GM23338 (cell line): ENCODE measurements at regions not wholly inside any gene's neighbourhood (a gene's known extent, or its start where the extent isn't known, plus 50 kb on each side); places are given as distances from the start of the nearest gene placed in this dataset.
"Not testable (repeated sequence)": the region's sequence is repeated elsewhere in the genome, so short reads cannot be mapped to it uniquely, and the experiment has no call there.

Experiments
- ATAC-seq: fragments of 200-7000 bp; cut with Tn5 transposase; 3 replicates; pipeline ENCODE4 v1.9.1; 2020
- DNase-seq: peaks from one replicate; pipeline ENCODE4 v3.0.0-alpha.2; 2015; ENCODE audit warnings: low spot score
- H2AFZ ChIP-seq: fragments of 200-600 bp; sonication (generic); 2 replicates; pipeline ENCODE4 v1.8.0; 2016; ENCODE audit warnings: antibody characterized with exemption, mild to moderate bottlenecking, moderate library complexity
- H3F3A ChIP-seq: fragments of 200-600 bp; sonication (generic); replicated peaks from 2 replicates; pipeline ENCODE4 v1.8.0; 2017; ENCODE audit warnings: antibody characterized with exemption, mixed run types, low read depth
- H3K27ac ChIP-seq: fragments of 200-600 bp; sonication (generic); 2 replicates; pipeline ENCODE4 v1.6.1; 2016; ENCODE audit warnings: low read depth
- H3K27me3 ChIP-seq: fragments of 200-600 bp; sonication (generic); 2 replicates; pipeline ENCODE4 v1.8.0; 2016; ENCODE audit warnings: mild to moderate bottlenecking, mixed run types, moderate library complexity; ENCODE audit not compliant: insufficient read depth
- H3K36me3 ChIP-seq: fragments of 200-600 bp; sonication (generic); 2 replicates; pipeline ENCODE4 v1.8.0; 2016; ENCODE audit warnings: mild to moderate bottlenecking; ENCODE audit not compliant: insufficient read depth
- H3K4me1 ChIP-seq: fragments of 200-600 bp; sonication (generic); 2 replicates; pipeline ENCODE4 v1.8.0; 2016; ENCODE audit warnings: mild to moderate bottlenecking, moderate library complexity; ENCODE audit not compliant: insufficient read depth
- H3K4me2 ChIP-seq: fragments of 200-600 bp; sonication (generic); 2 replicates; pipeline ENCODE4 v1.7.1; 2017; ENCODE audit warnings: mixed run types
- H3K4me3 ChIP-seq: fragments of 200-600 bp; sonication (generic); 2 replicates; pipeline ENCODE4 v1.6.1; 2016; ENCODE audit warnings: mixed run types
- H3K79me2 ChIP-seq: fragments of 200-600 bp; sonication (generic); replicated peaks from 2 replicates; pipeline ENCODE4 v1.8.0; 2017; ENCODE audit warnings: mild to moderate bottlenecking; ENCODE audit not compliant: insufficient read depth
- H3K9me2 ChIP-seq: fragments of 200-600 bp; sonication (generic); 2 replicates; pipeline ENCODE4 v1.8.0; 2017; ENCODE audit not compliant: insufficient read depth
- H4K20me1 ChIP-seq: fragments of 200-600 bp; sonication (generic); replicated peaks from 2 replicates; pipeline ENCODE4 v1.8.0; 2017; ENCODE audit warnings: mild to moderate bottlenecking; ENCODE audit not compliant: insufficient read depth
- H3K27ac Mint-ChIP-seq: 2 replicates; pipeline ENCODE4 v1.8.0; 2020; ENCODE audit warnings: inconsistent platforms, mild to moderate bottlenecking, moderate library complexity, mixed read lengths
- H3K27me3 Mint-ChIP-seq: 3 replicates; pipeline ENCODE4 v1.8.0; 2022; ENCODE audit warnings: low read depth, mild to moderate bottlenecking, moderate library complexity, mixed read lengths, inconsistent platforms; ENCODE audit not compliant: insufficient read depth, poor library complexity
- H3K36me3 Mint-ChIP-seq: 3 replicates; pipeline ENCODE4 v1.8.0; 2021; ENCODE audit warnings: low read depth, mild to moderate bottlenecking, inconsistent platforms, moderate library complexity, mixed read lengths
- H3K4me1 Mint-ChIP-seq: 3 replicates; pipeline ENCODE4 v1.8.0; 2020; ENCODE audit warnings: mild to moderate bottlenecking, inconsistent platforms, mixed read lengths
- H3K4me3 Mint-ChIP-seq: 3 replicates; pipeline ENCODE4 v1.8.0; 2021; ENCODE audit warnings: moderate library complexity, mild to moderate bottlenecking, inconsistent platforms, mixed read lengths
- H3K9me3 Mint-ChIP-seq: 3 replicates; pipeline ENCODE4 v1.8.0; 2020; ENCODE audit warnings: moderate library complexity, mild to moderate bottlenecking, inconsistent platforms, mixed read lengths
- CREB1 ChIP-seq: fragments of 250-450 bp; sonication (Bioruptor Pico); IDR thresholded peaks from 2 replicates; pipeline ENCODE4 v1.5.0; 2020; ENCODE audit warnings: low read depth, mild to moderate bottlenecking, moderate library complexity
- ETS1 ChIP-seq: IDR thresholded peaks from 2 replicates; pipeline ENCODE4 v1.6.1; 2016; ENCODE audit warnings: antibody characterized with exemption
- EZH2 ChIP-seq: fragments of 200-600 bp; sonication (generic); IDR thresholded peaks from one replicate; pipeline ENCODE4 v1.8.0; 2017; ENCODE audit warnings: antibody characterized with exemption, mild to moderate bottlenecking, low read depth; ENCODE audit not compliant: unreplicated experiment
- EZH2phosphoT487 ChIP-seq: fragments of 200-600 bp; sonication (generic); IDR thresholded peaks from one replicate; pipeline ENCODE4 v1.8.1; 2018; ENCODE audit warnings: antibody characterized with exemption; ENCODE audit not compliant: unreplicated experiment
- JUNB ChIP-seq: IDR thresholded peaks from one replicate; pipeline ENCODE4 v1.6.1; 2016; ENCODE audit warnings: antibody characterized with exemption; ENCODE audit not compliant: unreplicated experiment
- NANOG ChIP-seq: IDR thresholded peaks from 2 replicates; pipeline ENCODE4 v1.6.1; 2016; ENCODE audit warnings: antibody characterized with exemption, borderline replicate concordance
- ZNF114 ChIP-seq: fragments of 250-450 bp; sonication (Bioruptor Pico); IDR thresholded peaks from 2 replicates; pipeline ENCODE4 v1.5.0; 2020; ENCODE audit warnings: mild to moderate bottlenecking, moderate library complexity
- ZNF331 ChIP-seq: fragments of 250-450 bp; sonication (Bioruptor Pico); IDR thresholded peaks from 2 replicates; pipeline ENCODE4 v1.5.0; 2020; ENCODE audit warnings: low read depth, mild to moderate bottlenecking, moderate library complexity
- ZNF462 ChIP-seq: fragments of 250-450 bp; sonication (Bioruptor Pico); IDR thresholded peaks from 2 replicates; pipeline ENCODE4 v1.5.0; 2020; ENCODE audit warnings: mild to moderate bottlenecking, moderate library complexity
- TF ChIP-seq, protein P1 (sequence below), 2 experiments: fragments of 200-600 bp in 1 of 2; sonication (generic) in 1 of 2; conservative IDR thresholded peaks; 2 replicates each; pipeline versions ENCODE4 v1.5.1 to v1.6.1; 2016 to 2017; ENCODE audit warnings: antibody characterized with exemption in 2 of 2, low read depth in 2 of 2, mild to moderate bottlenecking in 2 of 2, moderate library complexity in 1 of 2

DNA sequence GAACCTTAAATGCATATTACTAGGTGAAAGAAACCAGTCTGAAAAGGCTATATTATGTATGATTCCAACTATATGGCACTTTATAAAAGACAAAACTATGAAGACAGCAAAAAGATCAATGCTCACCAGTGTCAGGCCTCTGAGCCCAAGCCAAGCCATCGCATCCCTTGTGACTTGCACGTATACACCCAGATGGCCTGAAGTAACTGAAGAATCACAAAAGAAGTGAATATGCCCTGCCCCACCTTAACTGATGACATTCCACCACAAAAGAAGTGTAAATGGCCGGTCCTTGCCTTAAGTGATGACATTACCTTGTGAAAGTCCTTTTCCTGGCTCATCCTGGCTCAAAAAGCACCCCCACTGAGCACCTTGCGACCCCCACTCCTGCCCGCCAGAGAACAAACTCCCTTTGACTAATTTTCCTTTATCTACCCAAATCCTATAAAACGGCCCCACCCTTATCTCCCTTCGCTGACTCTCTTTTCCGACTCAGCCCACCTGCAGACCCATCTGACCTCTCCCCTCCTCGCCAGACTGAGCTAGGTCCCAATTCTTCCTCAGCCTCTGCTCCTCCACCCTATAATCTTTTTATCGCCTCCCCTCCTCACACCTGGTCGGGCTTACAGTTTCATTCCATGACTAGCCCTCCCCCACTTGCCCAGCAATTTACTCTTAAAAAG, 1239.5 kb downstream of the OLFM4 start:
- not testable (repeated sequence) for H3K36me3 ChIP-seq, H3K9me2 ChIP-seq, H3K27me3 Mint-ChIP-seq, H3K27me3 ChIP-seq, H4K20me1 ChIP-seq, H2AFZ ChIP-seq, H3K9me3 Mint-ChIP-seq, H3F3A ChIP-seq
- peak; percentile 70; the same call in 1 of the 2 replicates for TF ChIP-seq NANOG
- 0 out of 2 replicates have a peak, but pooled peaks have one; percentile 18 for TF ChIP-seq ZNF462 (CRISPR knock-in tag)
- Mint-ChIP-seq H3K4me1 (peaks cover 52% of the 10 kb centered on the region), H3K27ac (peak overlapping the region; percentile 89), H3K36me3 (peaks cover 21% of the 10 kb centered on the region; the same call in 2 of the 3 replicates), H3K4me3 (peak overlapping the region; percentile 20; the same call in 1 of the 3 replicates)
- peak; percentile 81 for ATAC-seq
- peak overlapping the region; percentile 68 for H3K4me2 ChIP-seq
- DNase-seq, result peak; percentile 60
- peaks cover 33% of the 10 kb centered on the region for H3K4me1 ChIP-seq
- H3K27ac ChIP-seq, result peak overlapping the region; percentile 99
- H3K4me3 ChIP-seq, result peak overlapping the region; percentile 46
- peaks cover 45% of the 10 kb centered on the region for H3K79me2 ChIP-seq

GRCh38 chr13:54287062-54287764, 1258.6 kb downstream of the OLFM4 start:
- peaks cover 16% of the 10 kb centered on the region; the same call in 2 of the 3 replicates for H3K9me3 Mint-ChIP-seq
- no peaks in the 10 kb centered on the region for H3K4me1 Mint-ChIP-seq
- Histone ChIP-seq H3K27me3 (no peaks in the 10 kb centered on the region), H3K79me2 (peaks cover 45% of the 10 kb centered on the region), H3K4me1 (peaks cover 7% of the 10 kb centered on the region; the same call in 1 of the 2 replicates), H3K27ac (no peak overlapping the region), H3K4me2 (no peak overlapping the region), H3K4me3 (no peak overlapping the region), H3K9me2 (peaks cover 4% of the 10 kb centered on the region), H2AFZ (no peak overlapping the region), H4K20me1 (no peaks in the 10 kb centered on the region), H3K36me3 (peaks cover 9% of the 10 kb centered on the region; the same call in 1 of the 2 replicates), H3F3A (no peaks in the 10 kb centered on the region)
- peak; percentile 84 for ATAC-seq
- H3K27ac Mint-ChIP-seq, result peak overlapping the region; percentile 52; the same call in 1 of the 2 replicates
- no peaks in the 10 kb centered on the region for H3K27me3 Mint-ChIP-seq
- H3K4me3 Mint-ChIP-seq, result no peak overlapping the region
- no peak for DNase-seq
- TF ChIP-seq EZH2phosphoT487 (no peak), CREB1 (no peak), JUNB (no peak), EZH2 (no peak), ZNF331 (CRISPR knock-in tag) (no peak), ETS1 (no peak), ZNF114 (CRISPR knock-in tag) (no peak), NANOG (no peak)
- TF ChIP-seq, protein P1, sequence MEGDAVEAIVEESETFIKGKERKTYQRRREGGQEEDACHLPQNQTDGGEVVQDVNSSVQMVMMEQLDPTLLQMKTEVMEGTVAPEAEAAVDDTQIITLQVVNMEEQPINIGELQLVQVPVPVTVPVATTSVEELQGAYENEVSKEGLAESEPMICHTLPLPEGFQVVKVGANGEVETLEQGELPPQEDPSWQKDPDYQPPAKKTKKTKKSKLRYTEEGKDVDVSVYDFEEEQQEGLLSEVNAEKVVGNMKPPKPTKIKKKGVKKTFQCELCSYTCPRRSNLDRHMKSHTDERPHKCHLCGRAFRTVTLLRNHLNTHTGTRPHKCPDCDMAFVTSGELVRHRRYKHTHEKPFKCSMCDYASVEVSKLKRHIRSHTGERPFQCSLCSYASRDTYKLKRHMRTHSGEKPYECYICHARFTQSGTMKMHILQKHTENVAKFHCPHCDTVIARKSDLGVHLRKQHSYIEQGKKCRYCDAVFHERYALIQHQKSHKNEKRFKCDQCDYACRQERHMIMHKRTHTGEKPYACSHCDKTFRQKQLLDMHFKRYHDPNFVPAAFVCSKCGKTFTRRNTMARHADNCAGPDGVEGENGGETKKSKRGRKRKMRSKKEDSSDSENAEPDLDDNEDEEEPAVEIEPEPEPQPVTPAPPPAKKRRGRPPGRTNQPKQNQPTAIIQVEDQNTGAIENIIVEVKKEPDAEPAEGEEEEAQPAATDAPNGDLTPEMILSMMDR (conservative IDR thresholded peaks at IDR 0.05; ENCODE audit: low read depth in 2 of 2), result no peak
- H3K36me3 Mint-ChIP-seq, result peaks cover 28% of the 10 kb centered on the region; the same call in 2 of the 3 replicates
